LNCAP (cell line): ENCODE measurements at regions not wholly inside any gene's neighbourhood (a gene's known extent, or its start where the extent isn't known, plus 50 kb on each side); places are given as distances from the start of the nearest gene placed in this dataset.

Source experiments
- CTCF ChIP-seq: fragments of 450-650 bp; IDR thresholded peaks from 2 replicates; pipeline ENCODE4 v1.5.1; 2017; ENCODE audit warnings: mild to moderate bottlenecking

GRCh38 chr9:13841746-13842462 is 472.0 kb downstream of the NFIB start:
- TF ChIP-seq CTCF, result no peak

- no peak for TF ChIP-seq CTCF
Observed at GRCh38 chr9:13832446-13832845, 481.5 kb downstream of the NFIB start.

GRCh38 chr9:13823026-13823425 is 490.9 kb downstream of the NFIB start:
- TF ChIP-seq CTCF, result no peak

DNA sequence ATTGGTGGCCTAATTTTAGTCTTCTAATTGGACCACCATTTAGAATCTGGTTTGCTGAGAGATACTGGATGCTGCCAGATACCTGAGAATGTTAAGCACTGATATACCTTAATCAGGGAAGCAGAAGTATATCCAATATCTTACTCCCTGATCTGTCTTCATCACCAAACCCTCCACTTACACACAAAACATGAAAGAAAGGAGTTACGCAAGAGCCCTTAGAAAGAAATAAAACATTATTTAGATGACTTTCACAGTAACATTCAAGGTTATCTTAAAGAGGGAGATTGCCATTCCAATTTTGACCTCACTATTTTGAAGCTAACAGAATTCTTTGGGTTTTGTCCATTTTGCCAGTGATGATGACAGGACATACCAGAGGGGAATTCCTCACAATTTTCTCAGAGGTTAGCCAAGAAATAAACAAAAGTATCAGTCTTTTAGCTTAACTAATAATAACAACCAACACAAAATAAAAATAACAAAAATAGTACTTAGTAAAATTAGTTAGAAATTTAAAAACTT is 496.1 kb downstream of the NFIB start:
- no peak for TF ChIP-seq CTCF

- TF ChIP-seq CTCF, result no peak
Observed at GRCh38 chr9:13816837-13817236, 497.1 kb downstream of the NFIB start.

- TF ChIP-seq CTCF, result no peak
Observed at GRCh38 chr9:13814647-13815400, 499.1 kb downstream of the NFIB start.

GRCh38 chr9:13811876-13812275 is 502.1 kb downstream of the NFIB start:
- TF ChIP-seq CTCF, result no peak
